ENCODE measurements at regions not wholly inside any gene's neighbourhood (a gene's known extent, or its start where the extent isn't known, plus 50 kb on each side); places are given as distances from the start of the nearest gene placed in this dataset.

DNA sequence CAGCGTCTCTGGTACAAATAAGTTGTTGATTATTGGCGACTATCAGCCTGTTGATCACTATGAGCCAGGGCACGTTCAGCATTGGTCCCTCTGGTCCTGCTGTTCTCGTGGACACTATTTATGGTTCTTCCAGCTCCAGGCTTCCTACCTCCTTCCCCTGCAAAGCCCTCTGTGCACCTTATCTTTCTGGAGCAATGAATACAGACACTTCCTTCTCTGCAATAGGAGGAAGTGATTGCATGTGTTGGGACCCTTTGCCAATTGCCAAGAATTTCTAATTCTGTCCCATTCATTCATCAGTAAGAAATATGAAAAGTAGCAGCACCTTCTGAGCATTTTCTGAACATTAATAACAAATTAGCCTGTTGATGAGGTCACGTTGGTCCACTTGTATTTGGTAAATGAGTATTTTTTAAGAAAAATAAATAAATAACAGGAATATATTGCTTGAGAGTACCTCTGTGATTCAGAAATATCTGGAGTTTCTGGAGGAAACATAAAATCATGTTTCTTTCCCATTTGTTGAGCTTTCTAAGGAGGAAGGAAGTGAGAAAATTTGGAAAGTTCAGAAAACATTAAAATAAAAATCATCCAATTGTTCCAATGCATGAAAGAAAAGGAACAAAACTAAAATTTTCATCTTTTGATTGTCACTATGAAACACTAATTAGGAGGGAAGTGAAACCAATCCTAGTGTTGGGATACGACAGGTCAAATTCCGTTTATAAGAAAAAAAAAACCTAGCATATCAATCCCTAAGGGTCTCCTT lies 259.1 kb upstream of the KLF6 start:
- TF ChIP-seq, protein P1, sequence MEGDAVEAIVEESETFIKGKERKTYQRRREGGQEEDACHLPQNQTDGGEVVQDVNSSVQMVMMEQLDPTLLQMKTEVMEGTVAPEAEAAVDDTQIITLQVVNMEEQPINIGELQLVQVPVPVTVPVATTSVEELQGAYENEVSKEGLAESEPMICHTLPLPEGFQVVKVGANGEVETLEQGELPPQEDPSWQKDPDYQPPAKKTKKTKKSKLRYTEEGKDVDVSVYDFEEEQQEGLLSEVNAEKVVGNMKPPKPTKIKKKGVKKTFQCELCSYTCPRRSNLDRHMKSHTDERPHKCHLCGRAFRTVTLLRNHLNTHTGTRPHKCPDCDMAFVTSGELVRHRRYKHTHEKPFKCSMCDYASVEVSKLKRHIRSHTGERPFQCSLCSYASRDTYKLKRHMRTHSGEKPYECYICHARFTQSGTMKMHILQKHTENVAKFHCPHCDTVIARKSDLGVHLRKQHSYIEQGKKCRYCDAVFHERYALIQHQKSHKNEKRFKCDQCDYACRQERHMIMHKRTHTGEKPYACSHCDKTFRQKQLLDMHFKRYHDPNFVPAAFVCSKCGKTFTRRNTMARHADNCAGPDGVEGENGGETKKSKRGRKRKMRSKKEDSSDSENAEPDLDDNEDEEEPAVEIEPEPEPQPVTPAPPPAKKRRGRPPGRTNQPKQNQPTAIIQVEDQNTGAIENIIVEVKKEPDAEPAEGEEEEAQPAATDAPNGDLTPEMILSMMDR (IDR thresholded peaks at IDR 0.05; ENCODE audit: borderline replicate concordance, extremely low read depth, low read length, poor library complexity, severe bottlenecking) = no peak
- no peak for TF ChIP-seq EZH2 (IDR thresholded peaks at IDR 0.05; ENCODE audit: borderline replicate concordance, low read depth, low read length, severe bottlenecking)

Measured in DND-41 (cell line).